B cell (primary cell): ENCODE measurements at regions not wholly inside any gene's neighbourhood (a gene's known extent, or its start where the extent isn't known, plus 50 kb on each side); places are given as distances from the start of the nearest gene placed in this dataset.

Experiments used
- ATAC-seq: fragments of 200-7000 bp; cut with Tn5 transposase; one replicate; pipeline ENCODE4 v1.10.0; 2021; ENCODE audit warnings: low read depth, mild to moderate bottlenecking, moderate number of reproducible peaks, moderate library complexity
- CTCF ChIA-PET: fragments of 350-600 bp; sonication (Branson Sonifier 250); formaldehyde crosslinking; loops from one replicate; lab custom pipeline; 2021; ENCODE audit warnings: antibody characterized with exemption, inconsistent platforms; lab: Charles Lee
- POLR2A ChIA-PET: fragments of 350-600 bp; sonication (Branson Sonifier 250); formaldehyde crosslinking; loops from one replicate; lab custom pipeline; 2021; ENCODE audit warnings: antibody characterized with exemption; lab: Charles Lee
- DNase-seq: peaks from one replicate; pipeline ENCODE4 v3.0.0; 2013
- H2AFZ ChIP-seq: 2 replicates; pipeline ENCODE4 v1.6.1; 2012; ENCODE audit warnings: mild to moderate bottlenecking, low read depth, low read length; ENCODE audit not compliant: insufficient read depth, poor library complexity, severe bottlenecking
- H3K27ac ChIP-seq, 2 donors: 1 replicate in 1 of 2; 2 replicates in 1 of 2; pipeline ENCODE4 v1.5.1; 2012 to 2013; ENCODE audit warnings: low read length in 2 of 2, mild to moderate bottlenecking in 2 of 2, moderate library complexity in 1 of 2
- H3K27me3 ChIP-seq, 4 experiments: fragments of 200-600 bp in 1 of 4; sonication (generic) in 1 of 4; replicated peaks in 1 of 4; 1 replicate in 2 of 4; 2 replicates in 2 of 4; pipeline versions ENCODE4 v1.6.1 to v1.7.0; 2013 to 2016; ENCODE audit warnings: low read length in 3 of 4, mild to moderate bottlenecking in 2 of 4, mixed read lengths in 1 of 4, moderate library complexity in 1 of 4; ENCODE audit not compliant: insufficient read depth in 4 of 4, control insufficient read depth in 3 of 4; ENCODE audit errors: control extremely low read depth in 1 of 4
- H3K36me3 ChIP-seq, 2 experiments: replicated peaks in 1 of 2; 1 replicate in 1 of 2; 2 replicates in 1 of 2; pipeline versions ENCODE4 v1.6.1 to v1.7.1; 2013; ENCODE audit warnings: low read length in 1 of 2; ENCODE audit not compliant: insufficient read depth in 2 of 2, control insufficient read depth in 1 of 2; ENCODE audit errors: control extremely low read depth in 1 of 2, extremely low read depth in 1 of 2
- H3K4me1 ChIP-seq, 2 donors: fragments of 200-600 bp in 1 of 2; sonication (generic) in 1 of 2; 1 replicate in 1 of 2; 2 replicates in 1 of 2; pipeline versions ENCODE4 v1.5.1 to v1.6.1; 2013 to 2017; ENCODE audit warnings: low read length in 2 of 2; ENCODE audit not compliant: control insufficient read depth in 2 of 2, insufficient read depth in 2 of 2
- H3K4me2 ChIP-seq: replicated peaks from 2 replicates; pipeline ENCODE3; 2012; ENCODE audit warnings: mild to moderate bottlenecking, low read depth, low read length; ENCODE audit not compliant: poor library complexity, severe bottlenecking
- H3K4me3 ChIP-seq, 5 experiments: fragments of 200-600 bp in 1 of 5; sonication (generic) in 1 of 5; 1 replicate in 3 of 5; 2 replicates in 2 of 5; pipeline versions ENCODE4 v1.5.1 to v1.7.0; 2011 to 2016; ENCODE audit warnings: low read length in 4 of 5, mild to moderate bottlenecking in 4 of 5, low read depth in 2 of 5, control low read depth in 1 of 5, moderate library complexity in 1 of 5; ENCODE audit not compliant: insufficient read depth in 1 of 5; ENCODE audit errors: control extremely low read depth in 1 of 5, extremely low read depth in 1 of 5
- H3K79me2 ChIP-seq: fragments of 200-600 bp; sonication (generic); one replicate; pipeline ENCODE4 v1.6.0; 2016; ENCODE audit warnings: low read length; ENCODE audit not compliant: control insufficient read depth, insufficient read depth
- H3K9ac ChIP-seq: fragments of 200-600 bp; sonication (generic); 2 replicates; pipeline ENCODE4 v1.6.1; 2017; ENCODE audit warnings: mild to moderate bottlenecking, low read length, moderate library complexity
- H3K9me3 ChIP-seq, 3 donors: one replicate each; pipeline versions ENCODE4 v1.6.1 to v1.7.1; 2013; ENCODE audit warnings: low read length in 2 of 3; ENCODE audit not compliant: control insufficient read depth in 2 of 3, insufficient read depth in 1 of 3; ENCODE audit errors: control extremely low read depth in 1 of 3
- H4K20me1 ChIP-seq: 2 replicates; pipeline ENCODE4 v1.6.0; 2012; ENCODE audit warnings: mild to moderate bottlenecking, low read length; ENCODE audit not compliant: insufficient read depth, control insufficient read depth, poor library complexity, severe bottlenecking
- H3K27ac Mint-ChIP-seq: one replicate; pipeline ENCODE4 v1.8.0; 2021; ENCODE audit warnings: mixed read lengths
- H3K27me3 Mint-ChIP-seq: one replicate; pipeline ENCODE4 v1.8.0; 2021; ENCODE audit warnings: mixed read lengths
- H3K4me1 Mint-ChIP-seq: one replicate; pipeline ENCODE4 v1.8.0; 2021; ENCODE audit warnings: mixed read lengths
- H3K4me3 Mint-ChIP-seq: one replicate; pipeline ENCODE4 v1.8.0; 2021; ENCODE audit warnings: mixed read lengths
- H3K9me3 Mint-ChIP-seq: one replicate; pipeline ENCODE4 v1.8.0; 2022; ENCODE audit warnings: mixed read lengths; ENCODE audit not compliant: insufficient read depth
- CTCF ChIP-seq: fragments of 200-600 bp; IDR thresholded peaks from one replicate; pipeline ENCODE4 v1.8.0; 2022; ENCODE audit warnings: antibody characterized with exemption, mild to moderate bottlenecking
- EZH2 ChIP-seq: IDR thresholded peaks from 2 replicates; pipeline ENCODE4 v1.6.1; 2012; ENCODE audit warnings: borderline replicate concordance, low read depth, mild to moderate bottlenecking, moderate library complexity, low read length; ENCODE audit not compliant: insufficient read depth, poor library complexity, severe bottlenecking
- WGBS: methylation state at CpG from one replicate; pipeline ENCODE4 v1.1.5; 2013; ENCODE audit warnings: missing lambda C conversion rate; ENCODE audit not compliant: insufficient coverage; 5-methylcytosine and 5-hydroxymethylcytosine counted together
- intact Hi-C: fragments of 100-400 bp; cut with micrococcal nuclease; formaldehyde crosslinking; loops from one replicate; pipeline ENCODE4 v1.10.0; 2022

GRCh38 chr3:65093641-65094040, 405.8 kb upstream of the ADAMTS9 start:
- H3K9me3 Mint-ChIP-seq: peaks cover 2% of the 10 kb centered on the region

GRCh38 chr3:65091565-65091964, 403.8 kb upstream of the ADAMTS9 start:
- ChIA-PET CTCF (no interaction called here), POLR2A (no interaction called here)
- H3K27me3 Mint-ChIP-seq: no peaks in the 10 kb centered on the region
- TF ChIP-seq CTCF: no peak
- TF ChIP-seq EZH2: no peak
- H3K27ac Mint-ChIP-seq: no peak overlapping the region
- H3K9me3 ChIP-seq: peaks cover 0 to 2% (median 0%) of the 10 kb centered on the region in 3 donors
- H3K79me2 ChIP-seq: no peaks in the 10 kb centered on the region
- H3K4me1 ChIP-seq: no peaks in the 10 kb centered on the region
- H3K27ac ChIP-seq: no peak overlapping the region
- H3K36me3 ChIP-seq: no peaks in the 10 kb centered on the region
- ATAC-seq: no peak
- H3K4me1 Mint-ChIP-seq: no peaks in the 10 kb centered on the region
- H3K4me3 Mint-ChIP-seq: no peak overlapping the region
- no peak for DNase-seq
- no peaks in the 10 kb centered on the region for H3K27me3 ChIP-seq
- no peak overlapping the region for H3K9ac ChIP-seq
- H3K4me3 ChIP-seq: no peak overlapping the region
- intact Hi-C loops: no loop called here
- H3K9me3 Mint-ChIP-seq: peaks cover 2% of the 10 kb centered on the region
- WGBS: 33% methylated on average over 1 of the region's 3 CpGs
- H4K20me1 ChIP-seq: no peaks in the 10 kb centered on the region
- H2AFZ ChIP-seq: no peak overlapping the region
- H3K4me2 ChIP-seq: no peak overlapping the region

More at GRCh38 chr3:65093641-65094040, 405.8 kb upstream of the ADAMTS9 start:
- H3K4me3 Mint-ChIP-seq: no peak overlapping the region
- Histone ChIP-seq H3K27me3 (no peaks in the 10 kb centered on the region), H3K79me2 (no peaks in the 10 kb centered on the region), H3K9me3 (peaks cover 0 to 2% (median 0%) of the 10 kb centered on the region in 3 donors), H3K4me2 (no peak overlapping the region), H3K9ac (no peak overlapping the region), H3K36me3 (no peaks in the 10 kb centered on the region), H2AFZ (no peak overlapping the region), H3K4me1 (no peaks in the 10 kb centered on the region), H3K4me3 (no peak overlapping the region), H3K27ac (no peak overlapping the region), H4K20me1 (no peaks in the 10 kb centered on the region)
- H3K27me3 Mint-ChIP-seq: no peaks in the 10 kb centered on the region
- POLR2A ChIA-PET: no interaction called here
- H3K4me1 Mint-ChIP-seq: no peaks in the 10 kb centered on the region
- CTCF ChIA-PET: no interaction called here
- intact Hi-C loops: no loop called here
- WGBS: no CpG with 5 or more reads among the region's 3 CpGs
- ATAC-seq (no peak), DNase-seq (no peak)
- TF ChIP-seq EZH2: no peak
- TF ChIP-seq CTCF: no peak
- H3K27ac Mint-ChIP-seq: no peak overlapping the region
